Calu3 (cell line): ENCODE measurements at regions not wholly inside any gene's neighbourhood (a gene's known extent, or its start where the extent isn't known, plus 50 kb on each side); places are given as distances from the start of the nearest gene placed in this dataset.

Experiments
- BruUV-seq: library from RNA; stranded (reverse); fragments of 400-500 nt; replicated peaks from 2 replicates; lab custom pipeline; 2021; lab: Mats Ljungman, UMichigan
- CTCF ChIA-PET: fragments of 300-600 bp; sonication (Branson Sonifier 250); formaldehyde crosslinking; loops from one replicate; lab custom pipeline; 2022; ENCODE audit warnings: antibody characterized with exemption; lab: Charles Lee
- DNase-seq: peaks from one replicate; pipeline ENCODE4 v3.0.0; 2022
- H3K27ac Mint-ChIP-seq: one replicate; pipeline ENCODE4 v1.8.0; 2022; ENCODE audit warnings: mixed read lengths; ENCODE audit not compliant: unreplicated experiment
- H3K27me3 Mint-ChIP-seq: one replicate; pipeline ENCODE4 v1.8.0; 2022; ENCODE audit warnings: mixed read lengths; ENCODE audit not compliant: unreplicated experiment
- H3K36me3 Mint-ChIP-seq: one replicate; pipeline ENCODE4 v1.8.0; 2022; ENCODE audit warnings: mild to moderate bottlenecking, moderate library complexity, mixed read lengths; ENCODE audit not compliant: insufficient read depth, unreplicated experiment
- H3K4me1 Mint-ChIP-seq: one replicate; pipeline ENCODE4 v1.8.0; 2022; ENCODE audit warnings: mild to moderate bottlenecking, low read depth, mixed read lengths; ENCODE audit not compliant: unreplicated experiment
- H3K4me3 Mint-ChIP-seq: one replicate; pipeline ENCODE4 v1.8.0; 2022; ENCODE audit warnings: mild to moderate bottlenecking, low read depth, moderate library complexity, mixed read lengths; ENCODE audit not compliant: unreplicated experiment
- H3K9me3 Mint-ChIP-seq: one replicate; pipeline ENCODE4 v1.8.0; 2022; ENCODE audit warnings: low read depth, mixed read lengths; ENCODE audit not compliant: unreplicated experiment
- CTCF ChIP-seq: fragments of 200-600 bp; IDR thresholded peaks from one replicate; pipeline ENCODE4 v1.8.0; 2022; ENCODE audit warnings: antibody characterized with exemption; ENCODE audit not compliant: unreplicated experiment
- intact Hi-C: fragments of 100-400 bp; cut with micrococcal nuclease; formaldehyde crosslinking; loops from one replicate; pipeline ENCODE4 v1.10.0; 2022; ENCODE audit not compliant: unreplicated experiment

GRCh38 chr1:84756455-84757082, 66.3 kb upstream of the SSX2IP start:
- peaks cover 30% of the 10 kb centered on the region for H3K4me1 Mint-ChIP-seq
- CTCF ChIA-PET, result interaction anchor here (0.6 to 0.7 kb wide), 2 partner anchors 15 to 167 kb away, joined by 3 to 5 read pairs; no protein-coding TSS in a partner anchor
- DNase-seq, result no peak
- H3K27me3 Mint-ChIP-seq, result no peaks in the 10 kb centered on the region
- TF ChIP-seq CTCF, result no peak
- intact Hi-C loops, result loop anchor here (5.0 to 10.0 kb wide), 3 partner anchors 181 to 822 kb away; partner anchors contain the start of gene CTBS
- no peaks in the 10 kb centered on the region for H3K9me3 Mint-ChIP-seq
- H3K27ac Mint-ChIP-seq, result no peak overlapping the region
- H3K4me3 Mint-ChIP-seq, result no peak overlapping the region
- no TSS peak for BruUV-seq
- H3K36me3 Mint-ChIP-seq, result no peaks in the 10 kb centered on the region

- peaks cover 30% of the 10 kb centered on the region for H3K4me1 Mint-ChIP-seq
- H3K4me3 Mint-ChIP-seq, result no peak overlapping the region
- H3K27me3 Mint-ChIP-seq, result no peaks in the 10 kb centered on the region
- intact Hi-C loops, result loop anchor here (5.0 to 10.0 kb wide), 3 partner anchors 181 to 821 kb away; partner anchors contain the start of gene CTBS
- no peak overlapping the region for H3K27ac Mint-ChIP-seq
- no peak for DNase-seq
- no peak for TF ChIP-seq CTCF
- H3K36me3 Mint-ChIP-seq, result no peaks in the 10 kb centered on the region
- BruUV-seq, result no TSS peak
- no peaks in the 10 kb centered on the region for H3K9me3 Mint-ChIP-seq
- CTCF ChIA-PET, result interaction anchor here (0.6 to 0.8 kb wide), 2 partner anchors 168 to 314 kb away, joined by 3 to 5 read pairs; no protein-coding TSS in a partner anchor
These were observed 65.7 kb upstream of the SSX2IP start for GRCh38 chr1:84756001-84756400.

- intact Hi-C loops, result loop anchor here (5.0 to 10.0 kb wide), 3 partner anchors 180 to 820 kb away; partner anchors contain the start of gene CTBS
- no peaks in the 10 kb centered on the region for H3K9me3 Mint-ChIP-seq
- DNase-seq, result no peak
- no peaks in the 10 kb centered on the region for H3K27me3 Mint-ChIP-seq
- TF ChIP-seq CTCF, result no peak
- BruUV-seq, result no TSS peak
- CTCF ChIA-PET, result interaction anchor here (0.8 kb wide), 1 partner anchor 313 kb away, joined by 3 read pairs; no protein-coding TSS in a partner anchor
- H3K36me3 Mint-ChIP-seq, result no peaks in the 10 kb centered on the region
- no peak overlapping the region for H3K27ac Mint-ChIP-seq
- peaks cover 32% of the 10 kb centered on the region for H3K4me1 Mint-ChIP-seq
- H3K4me3 Mint-ChIP-seq, result no peak overlapping the region
These were observed 65.0 kb upstream of the SSX2IP start for GRCh38 chr1:84755216-84755615.

DNA sequence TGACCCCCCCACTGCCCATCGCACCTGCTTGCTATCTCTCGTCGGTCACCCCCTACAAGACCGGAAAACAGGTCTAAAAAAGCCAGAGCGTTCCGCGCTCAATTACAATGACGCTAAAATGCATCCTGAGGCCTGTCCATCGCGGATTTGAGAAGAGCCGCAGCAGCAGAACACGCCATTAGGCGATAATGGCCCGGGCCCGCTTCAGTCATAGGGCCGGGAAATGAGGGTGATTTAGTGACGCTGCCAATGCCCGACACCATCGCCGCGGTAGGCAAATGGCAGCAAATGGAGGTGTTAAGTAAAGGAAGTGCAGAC, 64.1 kb upstream of the SSX2IP start:
- H3K27me3 Mint-ChIP-seq, result no peaks in the 10 kb centered on the region
- H3K27ac Mint-ChIP-seq, result peak overlapping the region; percentile 47
- no peaks in the 10 kb centered on the region for H3K9me3 Mint-ChIP-seq
- CTCF ChIA-PET, result interaction anchor here (1.9 kb wide), 1 partner anchor 85 kb away, joined by 6 read pairs; no protein-coding TSS in a partner anchor
- TF ChIP-seq CTCF, result no peak
- no peaks in the 10 kb centered on the region for H3K36me3 Mint-ChIP-seq
- DNase-seq, result no peak
- intact Hi-C loops, result loop anchor here (5.0 to 10.0 kb wide), 3 partner anchors 180 to 847 kb away; partner anchors contain the start of gene CTBS
- no peak overlapping the region for H3K4me3 Mint-ChIP-seq
- BruUV-seq, result no TSS peak
- peaks cover 35% of the 10 kb centered on the region for H3K4me1 Mint-ChIP-seq
